Naive thymus-derived CD8-positive, alpha-beta T cell (primary cell): ENCODE measurements at regions not wholly inside any gene's neighbourhood (a gene's known extent, or its start where the extent isn't known, plus 50 kb on each side); places are given as distances from the start of the nearest gene placed in this dataset.

Experiments
- ATAC-seq, 2 donors: fragments of 150-1000 bp; cut with Tn5 transposase in 1 of 2; sonication (Bioruptor Pico), chemical (Tn5 transposase) in 1 of 2; 1 replicate in 1 of 2; 2 replicates in 1 of 2; pipeline ENCODE4 v1.10.0; 2021; ENCODE audit warnings: mild to moderate bottlenecking in 2 of 2, moderate library complexity in 2 of 2
- POLR2A ChIA-PET: fragments of 350-600 bp; sonication (Branson Sonifier 250); formaldehyde crosslinking; loops from one replicate; lab custom pipeline; 2021; ENCODE audit warnings: antibody characterized with exemption; lab: Charles Lee
- DNase-seq, 10 donors: peaks; one replicate each; pipeline versions ENCODE4 v3.0.0 to v3.0.0-alpha.2; 2020 to 2022
- H3K27ac Mint-ChIP-seq, 10 donors: one replicate each; pipeline ENCODE4 v1.8.0; 2020 to 2022; ENCODE audit warnings: mild to moderate bottlenecking in 10 of 10, mixed read lengths in 10 of 10, moderate library complexity in 4 of 10, inconsistent platforms in 1 of 10
- H3K27me3 Mint-ChIP-seq, 5 donors: one replicate each; pipeline ENCODE4 v1.8.0; 2021 to 2022; ENCODE audit warnings: mixed read lengths in 5 of 5
- H3K36me3 Mint-ChIP-seq, 3 donors: one replicate each; pipeline ENCODE4 v1.8.0; 2020 to 2022; ENCODE audit warnings: mixed read lengths in 3 of 3, mild to moderate bottlenecking in 2 of 3, inconsistent platforms in 1 of 3
- H3K4me1 Mint-ChIP-seq, 4 donors: one replicate each; pipeline ENCODE4 v1.8.0; 2021 to 2022; ENCODE audit warnings: mixed read lengths in 4 of 4
- H3K4me3 Mint-ChIP-seq, 10 donors: one replicate each; pipeline ENCODE4 v1.8.0; 2020 to 2022; ENCODE audit warnings: mild to moderate bottlenecking in 10 of 10, mixed read lengths in 10 of 10, moderate library complexity in 6 of 10, inconsistent platforms in 1 of 10
- H3K9me3 Mint-ChIP-seq, 9 donors: one replicate each; pipeline ENCODE4 v1.8.0; 2020 to 2022; ENCODE audit warnings: mixed read lengths in 9 of 9, mild to moderate bottlenecking in 3 of 9, inconsistent platforms in 1 of 9, moderate library complexity in 1 of 9

DNA sequence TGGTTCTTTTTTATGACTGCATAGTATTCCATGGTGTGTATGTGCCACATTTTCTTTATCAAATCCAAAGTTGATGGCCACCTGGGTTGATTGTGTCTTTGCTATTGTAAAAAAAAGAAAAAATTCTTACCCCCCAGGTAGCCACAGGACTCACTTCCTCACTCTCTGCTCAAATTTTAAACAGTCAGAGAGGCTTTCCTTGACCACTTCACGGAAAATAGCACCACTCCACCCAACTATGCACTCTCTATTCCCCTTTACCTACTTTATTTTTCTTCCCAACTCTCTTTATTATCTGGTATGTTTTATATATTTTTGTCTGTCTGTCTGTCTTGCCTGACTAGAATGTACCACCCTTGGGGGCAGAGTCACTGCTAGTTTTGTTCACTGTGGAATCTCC lies 205.3 kb downstream of the BTG1 start:
- ATAC-seq (no peak), DNase-seq (no peak)
- H3K4me1 Mint-ChIP-seq, result peaks cover 5 to 19% (median 12%) of the 10 kb centered on the region in 4 donors
- H3K4me3 Mint-ChIP-seq, result no peak overlapping the region
- H3K27ac Mint-ChIP-seq, result peak overlapping the region in 1 of 10 donors; percentile 18
- peaks cover 0 to 22% (median 5%) of the 10 kb centered on the region in 9 donors for H3K9me3 Mint-ChIP-seq
- H3K27me3 Mint-ChIP-seq, result peaks cover 0 to 6% (median 0%) of the 10 kb centered on the region in 5 donors
- POLR2A ChIA-PET, result interaction anchor here (0.9 kb wide), 1 partner anchor 18 kb away, joined by 8 read pairs; no protein-coding TSS in a partner anchor
- peaks cover 0 to 20% (median 16%) of the 10 kb centered on the region in 3 donors for H3K36me3 Mint-ChIP-seq

DNA sequence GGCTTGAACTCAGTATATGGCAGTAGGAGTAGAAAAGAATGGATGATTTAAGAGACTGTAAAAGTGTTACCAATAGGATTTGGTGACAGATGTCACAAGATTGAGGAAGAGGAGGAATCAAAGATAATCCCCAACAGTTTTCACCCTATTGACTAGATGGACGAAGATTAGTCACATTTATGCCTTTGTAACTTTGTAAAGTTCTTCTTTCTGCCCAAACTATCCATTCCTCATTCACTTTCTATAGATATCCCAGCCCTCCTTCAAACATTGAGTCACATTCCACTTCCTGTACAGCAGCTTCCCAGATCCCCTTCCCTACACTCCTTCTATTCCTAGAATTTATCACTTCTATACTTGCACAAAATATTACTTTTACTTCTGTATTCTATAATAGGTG lies 207.9 kb downstream of the BTG1 start:
- Mint-ChIP-seq H3K4me3 (no peak overlapping the region), H3K9me3 (peaks cover 0 to 13% (median 0%) of the 10 kb centered on the region in 9 donors), H3K27ac (no peak overlapping the region), H3K4me1 (peaks cover 7 to 28% (median 12%) of the 10 kb centered on the region in 4 donors), H3K27me3 (peaks cover 0 to 4% (median 0%) of the 10 kb centered on the region in 5 donors), H3K36me3 (peaks cover 0 to 11% (median 10%) of the 10 kb centered on the region in 3 donors)
- DNase-seq, result no peak
- no peak for ATAC-seq
- POLR2A ChIA-PET, result no interaction called here

- peak overlapping the region in 1 of 10 donors; percentile 4 for H3K27ac Mint-ChIP-seq
- peaks cover 6 to 29% (median 12%) of the 10 kb centered on the region in 4 donors for H3K4me1 Mint-ChIP-seq
- H3K27me3 Mint-ChIP-seq, result no peaks in the 10 kb centered on the region
- H3K9me3 Mint-ChIP-seq, result peaks cover 0 to 11% (median 0%) of the 10 kb centered on the region in 9 donors
- H3K4me3 Mint-ChIP-seq, result no peak overlapping the region
- H3K36me3 Mint-ChIP-seq, result peaks cover 0 to 7% (median 7%) of the 10 kb centered on the region in 3 donors
- DNase-seq (no peak), ATAC-seq (no peak)
- POLR2A ChIA-PET, result no interaction called here
Measured at GRCh38 chr12:91937009-91937408, 208.6 kb downstream of the BTG1 start.

- POLR2A ChIA-PET, result interaction anchor here (0.7 kb wide), 1 partner anchor 57 kb away, joined by 3 read pairs; no protein-coding TSS in a partner anchor
- ATAC-seq (no peak), DNase-seq (no peak)
- Mint-ChIP-seq H3K27me3 (no peaks in the 10 kb centered on the region), H3K4me3 (peak overlapping the region in 1 of 10 donors; percentile 4), H3K4me1 (peaks cover 15 to 40% (median 16%) of the 10 kb centered on the region in 4 donors), H3K36me3 (peaks cover 2 to 6% (median 4%) of the 10 kb centered on the region in 3 donors), H3K9me3 (peaks cover 0 to 7% (median 0%) of the 10 kb centered on the region in 9 donors), H3K27ac (peak overlapping the region in 1 of 10 donors; percentile 60)
Measured at GRCh38 chr12:91935296-91935695, 210.3 kb downstream of the BTG1 start.

DNA sequence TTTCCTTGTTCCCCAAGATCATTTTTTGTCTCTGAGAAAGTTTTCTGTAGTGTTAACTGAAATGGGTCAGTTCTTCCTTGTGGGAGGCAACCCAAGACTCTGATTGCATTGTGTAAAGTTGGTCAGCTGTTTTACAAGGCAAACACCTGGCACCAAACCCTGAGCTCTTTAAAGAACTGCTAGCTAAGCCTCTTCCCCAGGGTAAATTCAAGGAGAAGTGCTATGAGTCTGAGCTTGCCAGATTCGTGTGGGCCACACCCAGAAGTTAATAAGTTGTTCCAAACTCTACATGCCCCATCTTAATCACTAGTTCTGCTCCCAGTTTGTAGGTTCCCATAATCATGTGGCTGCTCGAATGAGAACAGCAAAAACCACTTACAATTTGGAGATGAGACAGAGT lies 214.5 kb downstream of the BTG1 start:
- H3K27ac Mint-ChIP-seq, result peak overlapping the region in 3 of 10 donors; percentile 17 to 80 (median 52)
- no peak overlapping the region for H3K4me3 Mint-ChIP-seq
- peaks cover 8 to 23% (median 14%) of the 10 kb centered on the region in 4 donors for H3K4me1 Mint-ChIP-seq
- POLR2A ChIA-PET, result interaction anchor here (0.6 to 1.1 kb wide), 2 partner anchors 24 to 28 kb away, joined by 3 read pairs; no protein-coding TSS in a partner anchor
- H3K36me3 Mint-ChIP-seq, result peaks cover 2 to 13% (median 5%) of the 10 kb centered on the region in 3 donors
- DNase-seq, result no peak
- no peaks in the 10 kb centered on the region for H3K27me3 Mint-ChIP-seq
- ATAC-seq, result no peak
- H3K9me3 Mint-ChIP-seq, result peaks cover 0 to 2% (median 0%) of the 10 kb centered on the region in 9 donors

DNA sequence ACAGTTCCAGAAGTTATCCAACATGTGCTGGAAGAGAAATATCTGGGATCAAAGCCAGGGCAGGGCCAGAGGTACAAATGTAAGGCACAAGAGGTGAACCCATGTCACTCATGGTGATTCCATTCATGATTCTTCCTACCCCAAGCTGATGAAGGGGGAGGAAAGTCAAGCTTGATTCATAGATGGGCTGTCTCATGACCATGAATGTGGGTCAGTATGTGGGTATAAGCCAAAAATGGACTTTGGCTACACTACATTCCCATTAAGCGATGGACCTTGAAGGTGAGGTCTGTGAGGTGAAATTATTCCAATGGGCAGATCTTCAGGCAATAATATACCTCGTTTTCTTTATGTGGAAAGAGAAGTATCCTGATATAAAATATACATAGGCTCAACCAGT lies 217.1 kb downstream of the BTG1 start:
- DNase-seq, result no peak
- Mint-ChIP-seq H3K4me3 (no peak overlapping the region), H3K27me3 (no peaks in the 10 kb centered on the region), H3K9me3 (peaks cover 0 to 5% (median 0%) of the 10 kb centered on the region in 9 donors), H3K4me1 (peaks cover 4 to 12% (median 10%) of the 10 kb centered on the region in 4 donors), H3K36me3 (peaks cover 2 to 13% (median 5%) of the 10 kb centered on the region in 3 donors), H3K27ac (no peak overlapping the region)
- POLR2A ChIA-PET, result no interaction called here
- no peak for ATAC-seq

GRCh38 chr12:91926848-91927247 lies 218.8 kb downstream of the BTG1 start:
- no peak for ATAC-seq
- no peak for DNase-seq
- no peaks in the 10 kb centered on the region for H3K27me3 Mint-ChIP-seq
- POLR2A ChIA-PET, result no interaction called here
- peaks cover 0 to 7% (median 0%) of the 10 kb centered on the region in 9 donors for H3K9me3 Mint-ChIP-seq
- H3K36me3 Mint-ChIP-seq, result peaks cover 2 to 14% (median 5%) of the 10 kb centered on the region in 3 donors
- H3K4me3 Mint-ChIP-seq, result no peak overlapping the region
- H3K4me1 Mint-ChIP-seq, result peaks cover 11 to 21% (median 19%) of the 10 kb centered on the region in 4 donors
- H3K27ac Mint-ChIP-seq, result peak overlapping the region in 1 of 10 donors; percentile 47

DNA sequence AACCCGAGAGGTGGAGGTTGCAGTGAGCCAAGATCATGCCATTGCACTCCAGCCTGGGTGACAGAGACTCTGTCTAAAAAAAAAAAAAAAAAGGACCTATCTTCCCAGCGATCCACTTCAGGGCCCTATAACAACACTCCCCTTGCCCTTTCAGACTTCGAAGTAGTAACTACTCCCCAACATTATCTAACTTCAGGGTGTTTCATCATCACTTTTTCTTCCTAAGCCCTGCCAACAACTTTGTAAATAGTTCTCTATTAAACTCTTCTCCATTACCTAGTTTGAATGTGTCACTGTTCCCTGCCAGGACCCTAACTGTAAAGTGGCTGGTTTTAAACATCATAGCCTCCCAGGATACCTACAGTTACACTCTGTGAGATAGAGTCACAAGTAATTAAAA lies 220.8 kb downstream of the BTG1 start:
- Mint-ChIP-seq H3K36me3 (peaks cover 0 to 12% (median 5%) of the 10 kb centered on the region in 3 donors), H3K27me3 (no peaks in the 10 kb centered on the region), H3K9me3 (peaks cover 0 to 7% (median 0%) of the 10 kb centered on the region in 9 donors), H3K27ac (peak overlapping the region in 4 of 10 donors; percentile 21 to 52 (median 36)), H3K4me1 (peaks cover 23 to 32% (median 26%) of the 10 kb centered on the region in 4 donors), H3K4me3 (no peak overlapping the region)
- ATAC-seq, result no peak
- POLR2A ChIA-PET, result no interaction called here
- no peak for DNase-seq

- Mint-ChIP-seq H3K4me3 (no peak overlapping the region), H3K27ac (no peak overlapping the region), H3K36me3 (peaks cover 0 to 11% (median 5%) of the 10 kb centered on the region in 3 donors), H3K27me3 (no peaks in the 10 kb centered on the region), H3K4me1 (peaks cover 21 to 32% (median 26%) of the 10 kb centered on the region in 4 donors), H3K9me3 (peaks cover 0 to 7% (median 0%) of the 10 kb centered on the region in 9 donors)
- POLR2A ChIA-PET, result no interaction called here
- no peak for DNase-seq
- ATAC-seq, result no peak
Measured at GRCh38 chr12:91923864-91924263, 221.8 kb downstream of the BTG1 start.

DNA sequence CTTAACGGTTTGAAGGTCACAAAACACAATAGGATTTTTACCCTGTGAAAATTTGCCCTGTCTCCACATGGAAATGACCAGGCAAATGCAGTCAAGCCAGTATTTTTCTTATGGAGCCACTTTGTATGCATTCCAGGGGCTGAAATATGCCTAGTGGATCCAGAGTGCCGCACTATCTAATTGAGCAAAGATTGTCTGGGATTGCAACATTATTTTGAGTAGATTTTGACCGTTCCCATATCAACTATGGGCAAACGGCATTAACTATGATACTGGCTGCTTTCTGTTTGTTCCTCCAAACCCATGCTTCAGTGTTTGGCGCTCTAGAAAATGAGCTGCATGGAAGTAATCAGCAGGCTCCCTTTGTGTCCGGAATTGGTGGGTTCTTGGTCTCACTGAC lies 223.0 kb downstream of the BTG1 start:
- Mint-ChIP-seq H3K4me3 (no peak overlapping the region), H3K36me3 (peaks cover 0 to 5% (median 0%) of the 10 kb centered on the region in 3 donors), H3K27ac (peak overlapping the region in 1 of 10 donors; percentile 75), H3K27me3 (no peaks in the 10 kb centered on the region), H3K9me3 (peaks cover 0 to 7% (median 0%) of the 10 kb centered on the region in 9 donors), H3K4me1 (peaks cover 26 to 37% (median 32%) of the 10 kb centered on the region in 4 donors)
- no peak for ATAC-seq
- POLR2A ChIA-PET, result interaction anchor here (0.9 to 1.3 kb wide), 2 partner anchors 18 to 45 kb away, joined by 4 to 8 read pairs; no protein-coding TSS in a partner anchor
- DNase-seq, result no peak

DNA sequence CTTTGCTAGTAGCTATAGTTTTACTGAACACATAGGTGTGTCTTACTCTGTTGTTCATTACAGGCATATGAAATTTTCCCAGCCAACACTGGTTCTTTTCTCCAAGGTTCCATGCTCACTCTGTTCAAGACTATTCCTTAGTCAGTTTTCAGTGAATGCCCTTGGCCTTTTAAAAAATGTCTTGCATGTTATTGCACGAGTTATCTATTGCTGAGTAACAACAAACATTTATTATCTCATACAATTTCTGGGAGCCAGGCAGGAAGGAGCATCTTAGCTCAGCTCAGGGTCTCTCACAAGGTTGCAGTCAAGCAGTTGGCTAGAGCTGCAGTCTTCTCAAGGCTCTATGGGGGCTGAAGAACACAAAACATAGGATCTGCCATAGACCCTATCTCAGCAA lies 223.5 kb downstream of the BTG1 start:
- no peak for DNase-seq
- H3K27me3 Mint-ChIP-seq, result no peaks in the 10 kb centered on the region
- H3K36me3 Mint-ChIP-seq, result peaks cover 0 to 5% (median 0%) of the 10 kb centered on the region in 3 donors
- peaks cover 0 to 7% (median 0%) of the 10 kb centered on the region in 9 donors for H3K9me3 Mint-ChIP-seq
- no peak for ATAC-seq
- peak overlapping the region in 3 of 10 donors; percentile 3 to 68 (median 4) for H3K27ac Mint-ChIP-seq
- H3K4me1 Mint-ChIP-seq, result peaks cover 26 to 37% (median 32%) of the 10 kb centered on the region in 4 donors
- POLR2A ChIA-PET, result interaction anchor here (0.9 to 1.3 kb wide), 4 partner anchors 9 to 45 kb away, joined by 3 to 8 read pairs (median 4); no protein-coding TSS in a partner anchor
- H3K4me3 Mint-ChIP-seq, result no peak overlapping the region

- no peak for DNase-seq
- POLR2A ChIA-PET, result interaction anchor here (0.7 to 1.3 kb wide), 5 partner anchors 9 to 44 kb away, joined by 3 to 8 read pairs (median 4); no protein-coding TSS in a partner anchor
- H3K36me3 Mint-ChIP-seq, result peaks cover 0 to 5% (median 0%) of the 10 kb centered on the region in 3 donors
- H3K4me3 Mint-ChIP-seq, result peak overlapping the region in 1 of 10 donors; percentile 2
- no peaks in the 10 kb centered on the region for H3K27me3 Mint-ChIP-seq
- H3K4me1 Mint-ChIP-seq, result peaks cover 26 to 37% (median 32%) of the 10 kb centered on the region in 4 donors
- H3K27ac Mint-ChIP-seq, result peak overlapping the region in 3 of 10 donors; percentile 1 to 70 (median 68)
- no peak for ATAC-seq
- peaks cover 0 to 8% (median 3%) of the 10 kb centered on the region in 9 donors for H3K9me3 Mint-ChIP-seq
Measured at GRCh38 chr12:91921555-91921954, 224.1 kb downstream of the BTG1 start.

DNA sequence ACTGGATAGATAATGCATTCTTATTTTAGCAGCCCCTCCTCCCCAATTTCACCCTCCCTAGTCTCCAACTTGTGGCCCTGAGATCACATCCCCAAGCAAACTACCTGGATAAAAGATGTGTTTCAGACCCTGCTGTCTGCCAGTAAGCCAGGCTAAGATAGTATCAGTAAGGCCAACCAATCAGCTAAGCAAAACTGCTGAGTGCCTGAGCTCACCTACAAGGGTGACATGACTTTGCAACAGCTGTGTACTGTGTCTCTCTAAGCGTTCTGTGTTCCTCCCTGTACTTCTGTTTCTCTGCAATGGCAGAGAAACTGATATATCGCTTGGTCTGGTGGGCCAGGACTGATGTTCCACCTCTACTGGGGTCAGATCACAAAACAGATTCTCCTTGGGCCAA lies 224.9 kb downstream of the BTG1 start:
- Mint-ChIP-seq H3K9me3 (peaks cover 0 to 8% (median 3%) of the 10 kb centered on the region in 9 donors), H3K27me3 (no peaks in the 10 kb centered on the region), H3K4me3 (no peak overlapping the region), H3K27ac (no peak overlapping the region), H3K36me3 (peaks cover 0 to 5% (median 0%) of the 10 kb centered on the region in 3 donors), H3K4me1 (peaks cover 26 to 37% (median 32%) of the 10 kb centered on the region in 4 donors)
- POLR2A ChIA-PET, result interaction anchor here (0.6 to 1.2 kb wide), 2 partner anchors 25 to 85 kb away, joined by 3 read pairs; no protein-coding TSS in a partner anchor
- ATAC-seq (no peak), DNase-seq (no peak)
